HCT116 (cell line): ENCODE measurements at regions not wholly inside any gene's neighbourhood (a gene's known extent, or its start where the extent isn't known, plus 50 kb on each side); places are given as distances from the start of the nearest gene placed in this dataset.
"Not testable (repeated sequence)": the region's sequence is repeated elsewhere in the genome, so short reads cannot be mapped to it uniquely, and the experiment has no call there.

Source experiments
- CTCF ChIP-seq, 3 experiments: fragments of 200-600 bp in 1 of 3; sonication (generic) in 1 of 3; IDR thresholded peaks in 2 of 3; conservative IDR thresholded peaks in 1 of 3; 2 replicates each; pipeline ENCODE4 v1.5.1; 2012 to 2017; ENCODE audit warnings: low read depth in 2 of 3, low read length in 2 of 3, antibody characterized with exemption in 1 of 3, borderline replicate concordance in 1 of 3, control low read depth in 1 of 3, mild to moderate bottlenecking in 1 of 3, mixed read lengths in 1 of 3, mixed run types in 1 of 3, moderate library complexity in 1 of 3; ENCODE audit not compliant: insufficient read depth in 1 of 3
- POLR2AphosphoS5 ChIP-seq: IDR thresholded peaks from 2 replicates; pipeline ENCODE4 v1.6.1; 2011; ENCODE audit warnings: mild to moderate bottlenecking, low read depth, low read length, moderate library complexity
- ZNF274 ChIP-seq: fragments of 200-500 bp; sonication (Bioruptor generic); IDR thresholded peaks from 2 replicates; pipeline ENCODE4 v1.6.1; 2014; ENCODE audit warnings: mild to moderate bottlenecking, low read depth, low read length, inconsistent platforms

GRCh38 chr1:198963796-198964195 lies 325.0 kb downstream of the PTPRC start:
- TF ChIP-seq CTCF (IDR thresholded peaks at IDR 0.05 in 2 of 3, conservative IDR thresholded peaks at IDR 0.05 in 1 of 3; ENCODE audit: borderline replicate concordance in 1 of 3, insufficient read depth in 1 of 3, low read depth in 2 of 3, low read length in 2 of 3); ZNF274; POLR2AphosphoS5: not testable (repeated sequence)
